HCT116 (cell line): ENCODE measurements at regions not wholly inside any gene's neighbourhood (a gene's known extent, or its start where the extent isn't known, plus 50 kb on each side); places are given as distances from the start of the nearest gene placed in this dataset.
"Not testable (repeated sequence)": the region's sequence is repeated elsewhere in the genome, so short reads cannot be mapped to it uniquely, and the experiment has no call there.

Experiments
- CEBPB ChIP-seq: IDR thresholded peaks from 2 replicates; pipeline ENCODE4 v1.6.1; 2012; ENCODE audit warnings: low read depth
- CTCF ChIP-seq, 3 experiments: fragments of 200-600 bp in 1 of 3; sonication (generic) in 1 of 3; IDR thresholded peaks in 2 of 3; conservative IDR thresholded peaks in 1 of 3; 2 replicates each; pipeline ENCODE4 v1.5.1; 2012 to 2017; ENCODE audit warnings: low read depth in 2 of 3, low read length in 2 of 3, antibody characterized with exemption in 1 of 3, borderline replicate concordance in 1 of 3, control low read depth in 1 of 3, mild to moderate bottlenecking in 1 of 3, mixed read lengths in 1 of 3, mixed run types in 1 of 3, moderate library complexity in 1 of 3; ENCODE audit not compliant: insufficient read depth in 1 of 3
- JUND ChIP-seq: IDR thresholded peaks from 2 replicates; pipeline ENCODE4 v1.6.1; 2012
- POLR2A ChIP-seq: IDR thresholded peaks from 2 replicates; pipeline ENCODE4 v1.7.0; 2011; ENCODE audit warnings: borderline replicate concordance; ENCODE audit not compliant: insufficient read depth, insufficient read length; ENCODE audit errors: extremely low read depth
- REST ChIP-seq: IDR thresholded peaks from 2 replicates; pipeline ENCODE4 v1.6.1; 2012; ENCODE audit warnings: low read depth
- SIN3A ChIP-seq: IDR thresholded peaks from 2 replicates; pipeline ENCODE4 v1.6.1; 2012; ENCODE audit warnings: low read depth
- SP1 ChIP-seq: IDR thresholded peaks from 2 replicates; pipeline ENCODE4 v1.6.1; 2012; ENCODE audit warnings: low read depth
- YY1 ChIP-seq: IDR thresholded peaks from 2 replicates; pipeline ENCODE4 v1.6.1; 2011; ENCODE audit warnings: low read length, low read depth, moderate library complexity, mild to moderate bottlenecking; ENCODE audit not compliant: insufficient replicate concordance; ENCODE audit errors: extremely low read depth

GRCh38 chr4:138860357-138860756 is 155.2 kb upstream of the NOCT start:
- TF ChIP-seq YY1; CTCF (IDR thresholded peaks at IDR 0.05 in 2 of 3, conservative IDR thresholded peaks at IDR 0.05 in 1 of 3; ENCODE audit: borderline replicate concordance in 1 of 3, insufficient read depth in 1 of 3, low read depth in 2 of 3, low read length in 2 of 3); CEBPB; SP1; JUND; REST; SIN3A; POLR2A: not testable (repeated sequence)
